Panc1 (cell line): ENCODE measurements at regions not wholly inside any gene's neighbourhood (a gene's known extent, or its start where the extent isn't known, plus 50 kb on each side); places are given as distances from the start of the nearest gene placed in this dataset.

ENCODE experiments used
- ATAC-seq: fragments of 200-7000 bp; cut with Tn5 transposase; 2 replicates; pipeline ENCODE4 v1.9.1; 2020; ENCODE audit warnings: mild to moderate bottlenecking, moderate library complexity
- BruUV-seq: library from RNA; stranded (reverse); fragments of 400-500 nt; replicated peaks from 2 replicates; lab custom pipeline; 2021; lab: Mats Ljungman, UMichigan
- CTCF ChIA-PET: fragments of 300-600 bp; sonication (Branson Sonifier 250); formaldehyde crosslinking; loops from one replicate; lab custom pipeline; 2022; ENCODE audit warnings: antibody characterized with exemption; lab: Charles Lee
- POLR2A ChIA-PET: fragments of 300-600 bp; sonication (Branson Sonifier 250); formaldehyde crosslinking; loops from one replicate; lab custom pipeline; 2022; ENCODE audit warnings: antibody characterized with exemption; lab: Charles Lee
- DNase-seq: peaks from one replicate; pipeline ENCODE4 v3.0.0-alpha.2; 2010; ENCODE audit warnings: low read depth, low spot score
- H3K27ac ChIP-seq: 2 replicates; pipeline ENCODE4 v1.5.1; 2011; ENCODE audit warnings: mild to moderate bottlenecking, low read length, inconsistent platforms
- H3K27me3 ChIP-seq: fragments of 200-500 bp; sonication (Bioruptor generic); 2 replicates; pipeline ENCODE4 v1.6.0; 2014; ENCODE audit warnings: low read length, inconsistent platforms; ENCODE audit not compliant: control insufficient read depth, insufficient read depth
- H3K36me3 ChIP-seq: fragments of 200-500 bp; sonication (Bioruptor generic); 2 replicates; pipeline ENCODE4 v1.5.1; 2014; ENCODE audit warnings: inconsistent platforms, mild to moderate bottlenecking, low read length, moderate library complexity; ENCODE audit not compliant: control insufficient read depth, insufficient read depth
- H3K4me1 ChIP-seq: 2 replicates; pipeline ENCODE4 v1.5.1; 2011; ENCODE audit warnings: inconsistent platforms, mild to moderate bottlenecking, low read length, moderate library complexity; ENCODE audit not compliant: control insufficient read depth, insufficient read depth
- H3K4me3 ChIP-seq, 2 experiments: 2 replicates each; pipeline ENCODE4 v1.5.1; 2011 to 2012; ENCODE audit warnings: low read depth in 2 of 2, low read length in 2 of 2, mild to moderate bottlenecking in 2 of 2, inconsistent platforms in 1 of 2, moderate library complexity in 1 of 2
- H3K9me3 ChIP-seq: fragments of 200-500 bp; sonication (Bioruptor generic); 2 replicates; pipeline ENCODE4 v1.5.1; 2014; ENCODE audit warnings: low read depth, mild to moderate bottlenecking, inconsistent platforms, low read length, moderate library complexity; ENCODE audit not compliant: control insufficient read depth, insufficient read depth
- POLR2AphosphoS5 ChIP-seq: IDR thresholded peaks from 2 replicates; pipeline ENCODE4 v1.6.1; 2012; ENCODE audit warnings: mild to moderate bottlenecking, low read depth, low read length, moderate library complexity
- SIN3A ChIP-seq: IDR thresholded peaks from 2 replicates; pipeline ENCODE4 v1.6.1; 2012; ENCODE audit warnings: low read depth, mild to moderate bottlenecking, low read length, moderate library complexity, borderline replicate concordance; ENCODE audit not compliant: insufficient read depth
- TCF7L2 ChIP-seq: IDR thresholded peaks from 2 replicates; pipeline ENCODE4 v1.6.1; 2011; ENCODE audit warnings: mild to moderate bottlenecking, low read depth, low read length, inconsistent platforms
- in situ Hi-C: cut with HindIII; loops from 2 replicates; pipeline ENCODE4 v1.10.0; 2016; ENCODE audit warnings: low sequenced_read_pairs, low pct_unique_long_range_greater_than_20kb
- intact Hi-C: fragments of 100-400 bp; cut with micrococcal nuclease; formaldehyde crosslinking; loops from one replicate; pipeline ENCODE4 v1.10.0; 2022; ENCODE audit not compliant: unreplicated experiment
- TF ChIP-seq, protein P1 (sequence below), 2 experiments: IDR thresholded peaks; 2 replicates each; pipeline ENCODE4 v1.6.1; 2011 to 2012; ENCODE audit warnings: low read depth in 2 of 2, control low read depth in 1 of 2, low read length in 1 of 2, mild to moderate bottlenecking in 1 of 2, moderate library complexity in 1 of 2; ENCODE audit not compliant: insufficient read depth in 1 of 2
- TF ChIP-seq, protein P2 (sequence below): fragments of 450-650 bp; IDR thresholded peaks from 2 replicates; pipeline ENCODE4 v1.5.1; 2017; ENCODE audit warnings: mild to moderate bottlenecking

DNA sequence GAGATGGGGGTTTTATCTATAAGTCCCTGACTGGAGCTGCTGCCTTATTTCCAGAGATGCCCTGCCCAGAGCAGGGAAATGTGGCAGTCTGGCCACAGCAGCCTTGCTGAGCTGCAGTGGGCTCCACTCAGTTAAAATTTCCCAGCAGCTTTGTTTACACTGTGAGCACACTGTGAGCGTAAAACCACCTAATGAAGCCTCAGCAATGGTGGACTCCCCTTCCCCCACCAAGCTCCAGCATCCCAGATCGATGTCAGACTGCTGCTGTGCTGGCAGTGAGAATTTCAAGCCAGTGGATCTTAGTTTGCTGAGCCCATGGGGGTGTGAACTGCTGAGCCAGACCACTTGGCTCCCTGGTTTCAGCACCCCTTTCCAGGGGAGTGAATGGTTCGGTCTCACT, 208.7 kb upstream of the RAI14 start:
- intact Hi-C loops (no loop called here), in situ Hi-C loops (no loop called here)
- ChIA-PET POLR2A (no interaction called here), CTCF (no interaction called here)
- TF ChIP-seq, protein P1, sequence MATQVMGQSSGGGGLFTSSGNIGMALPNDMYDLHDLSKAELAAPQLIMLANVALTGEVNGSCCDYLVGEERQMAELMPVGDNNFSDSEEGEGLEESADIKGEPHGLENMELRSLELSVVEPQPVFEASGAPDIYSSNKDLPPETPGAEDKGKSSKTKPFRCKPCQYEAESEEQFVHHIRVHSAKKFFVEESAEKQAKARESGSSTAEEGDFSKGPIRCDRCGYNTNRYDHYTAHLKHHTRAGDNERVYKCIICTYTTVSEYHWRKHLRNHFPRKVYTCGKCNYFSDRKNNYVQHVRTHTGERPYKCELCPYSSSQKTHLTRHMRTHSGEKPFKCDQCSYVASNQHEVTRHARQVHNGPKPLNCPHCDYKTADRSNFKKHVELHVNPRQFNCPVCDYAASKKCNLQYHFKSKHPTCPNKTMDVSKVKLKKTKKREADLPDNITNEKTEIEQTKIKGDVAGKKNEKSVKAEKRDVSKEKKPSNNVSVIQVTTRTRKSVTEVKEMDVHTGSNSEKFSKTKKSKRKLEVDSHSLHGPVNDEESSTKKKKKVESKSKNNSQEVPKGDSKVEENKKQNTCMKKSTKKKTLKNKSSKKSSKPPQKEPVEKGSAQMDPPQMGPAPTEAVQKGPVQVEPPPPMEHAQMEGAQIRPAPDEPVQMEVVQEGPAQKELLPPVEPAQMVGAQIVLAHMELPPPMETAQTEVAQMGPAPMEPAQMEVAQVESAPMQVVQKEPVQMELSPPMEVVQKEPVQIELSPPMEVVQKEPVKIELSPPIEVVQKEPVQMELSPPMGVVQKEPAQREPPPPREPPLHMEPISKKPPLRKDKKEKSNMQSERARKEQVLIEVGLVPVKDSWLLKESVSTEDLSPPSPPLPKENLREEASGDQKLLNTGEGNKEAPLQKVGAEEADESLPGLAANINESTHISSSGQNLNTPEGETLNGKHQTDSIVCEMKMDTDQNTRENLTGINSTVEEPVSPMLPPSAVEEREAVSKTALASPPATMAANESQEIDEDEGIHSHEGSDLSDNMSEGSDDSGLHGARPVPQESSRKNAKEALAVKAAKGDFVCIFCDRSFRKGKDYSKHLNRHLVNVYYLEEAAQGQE (IDR thresholded peaks at IDR 0.05; ENCODE audit: insufficient read depth in 1 of 2, low read depth in 2 of 2, low read length in 1 of 2) = no peak
- TF ChIP-seq POLR2AphosphoS5 = no peak
- TF ChIP-seq, protein P2, sequence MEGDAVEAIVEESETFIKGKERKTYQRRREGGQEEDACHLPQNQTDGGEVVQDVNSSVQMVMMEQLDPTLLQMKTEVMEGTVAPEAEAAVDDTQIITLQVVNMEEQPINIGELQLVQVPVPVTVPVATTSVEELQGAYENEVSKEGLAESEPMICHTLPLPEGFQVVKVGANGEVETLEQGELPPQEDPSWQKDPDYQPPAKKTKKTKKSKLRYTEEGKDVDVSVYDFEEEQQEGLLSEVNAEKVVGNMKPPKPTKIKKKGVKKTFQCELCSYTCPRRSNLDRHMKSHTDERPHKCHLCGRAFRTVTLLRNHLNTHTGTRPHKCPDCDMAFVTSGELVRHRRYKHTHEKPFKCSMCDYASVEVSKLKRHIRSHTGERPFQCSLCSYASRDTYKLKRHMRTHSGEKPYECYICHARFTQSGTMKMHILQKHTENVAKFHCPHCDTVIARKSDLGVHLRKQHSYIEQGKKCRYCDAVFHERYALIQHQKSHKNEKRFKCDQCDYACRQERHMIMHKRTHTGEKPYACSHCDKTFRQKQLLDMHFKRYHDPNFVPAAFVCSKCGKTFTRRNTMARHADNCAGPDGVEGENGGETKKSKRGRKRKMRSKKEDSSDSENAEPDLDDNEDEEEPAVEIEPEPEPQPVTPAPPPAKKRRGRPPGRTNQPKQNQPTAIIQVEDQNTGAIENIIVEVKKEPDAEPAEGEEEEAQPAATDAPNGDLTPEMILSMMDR = no peak
- TF ChIP-seq SIN3A = no peak
- no peak for TF ChIP-seq TCF7L2
- BruUV-seq = no TSS peak
- DNase-seq = no peak
- Histone ChIP-seq H3K27me3 (no peaks in the 10 kb centered on the region), H3K4me1 (no peaks in the 10 kb centered on the region), H3K36me3 (no peaks in the 10 kb centered on the region), H3K27ac (no peak overlapping the region), H3K9me3 (no peaks in the 10 kb centered on the region), H3K4me3 (no peak overlapping the region)
- ATAC-seq = no peak

DNA sequence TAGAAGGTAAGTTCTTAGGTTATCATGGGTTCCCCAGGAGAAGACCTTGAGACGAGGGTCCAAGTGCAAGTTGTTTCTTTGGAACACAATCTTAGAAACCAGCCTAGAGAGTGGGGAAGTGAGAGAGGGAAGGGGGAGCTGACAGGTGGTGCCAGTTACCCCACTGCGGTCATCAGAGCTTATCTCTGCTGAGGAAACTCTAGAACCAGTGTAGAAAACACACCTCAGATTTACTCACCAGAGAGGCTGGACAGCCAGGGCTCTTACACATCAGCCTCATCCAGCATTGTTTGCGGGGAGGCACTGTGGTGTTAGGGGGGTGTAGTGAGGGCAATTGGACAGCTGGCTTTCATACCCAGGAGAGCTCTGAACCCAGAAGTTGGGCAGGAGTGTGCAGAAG, 206.5 kb upstream of the RAI14 start:
- in situ Hi-C loops = no loop called here
- no peak for DNase-seq
- H3K9me3 ChIP-seq = no peaks in the 10 kb centered on the region
- H3K27ac ChIP-seq = no peak overlapping the region; the same call in 1 of the 2 replicates
- no peak overlapping the region for H3K4me3 ChIP-seq
- intact Hi-C loops = no loop called here
- H3K27me3 ChIP-seq = no peaks in the 10 kb centered on the region
- H3K36me3 ChIP-seq = no peaks in the 10 kb centered on the region
- no peaks in the 10 kb centered on the region for H3K4me1 ChIP-seq
- no peak for ATAC-seq
- POLR2A ChIA-PET = no interaction called here
- CTCF ChIA-PET = no interaction called here
- no TSS peak for BruUV-seq
- no peak for TF ChIP-seq TCF7L2
- TF ChIP-seq POLR2AphosphoS5 = no peak
- TF ChIP-seq, protein P2 = no peak
- no peak for TF ChIP-seq SIN3A
- TF ChIP-seq, protein P1 (IDR thresholded peaks at IDR 0.05; ENCODE audit: insufficient read depth in 1 of 2, low read depth in 2 of 2, low read length in 1 of 2) = no peak
